ENCODE measurements at regions not wholly inside any gene's neighbourhood (a gene's known extent, or its start where the extent isn't known, plus 50 kb on each side); places are given as distances from the start of the nearest gene placed in this dataset.

GRCh38 chr4:123510221-123510620, 113.6 kb downstream of the SPRY1 start:
- no peak for TF ChIP-seq REST (IDR thresholded peaks at IDR 0.05; ENCODE audit: low read depth, low read length)
- no peak for TF ChIP-seq CTCF (IDR thresholded peaks at IDR 0.05)
- no peak for TF ChIP-seq RXRA (IDR thresholded peaks at IDR 0.05; ENCODE audit: borderline replicate concordance, low read depth)
- TF ChIP-seq FOXM1 (IDR thresholded peaks at IDR 0.05; ENCODE audit: low read depth): no peak
- TF ChIP-seq EP300 (IDR thresholded peaks at IDR 0.05; ENCODE audit: borderline replicate concordance in 1 of 2, low read depth in 1 of 2, low read length in 1 of 2): no peak
- TF ChIP-seq POLR2AphosphoS5 (IDR thresholded peaks at IDR 0.05; ENCODE audit: low read depth, low read length): no peak
- TF ChIP-seq RFX5 (IDR thresholded peaks at IDR 0.05; ENCODE audit: low read length): no peak
- no peak for TF ChIP-seq YY1 (IDR thresholded peaks at IDR 0.05; ENCODE audit: low read depth)
- no peak for TF ChIP-seq TAF1 (IDR thresholded peaks at IDR 0.05; ENCODE audit: borderline replicate concordance, low read depth, low read length)
- no peak for TF ChIP-seq MXI1 (IDR thresholded peaks at IDR 0.05; ENCODE audit: low read depth, low read length)
- no peak for TF ChIP-seq SMC3 (IDR thresholded peaks at IDR 0.05; ENCODE audit: low read depth, low read length)
- no peak for TF ChIP-seq GABPA (IDR thresholded peaks at IDR 0.05; ENCODE audit: low read depth)
- TF ChIP-seq RAD21 (IDR thresholded peaks at IDR 0.05; ENCODE audit: low read length): no peak
- no peak for TF ChIP-seq NRF1 (IDR thresholded peaks at IDR 0.05; ENCODE audit: low read depth, low read length)

Measured in SK-N-SH (cell line).